Urinary bladder (tissue), 1 donor: ENCODE measurements at regions not wholly inside any gene's neighbourhood (a gene's known extent, or its start where the extent isn't known, plus 50 kb on each side); places are given as distances from the start of the nearest gene placed in this dataset. TPM values are rescaled to one million over a fixed set of nuclear protein-coding genes. Genes with fewer than 3 reads are reported as not detected.

ENCODE experiments used
- small RNA-seq: library from RNA; depleted of rRNA; stranded (forward); fragments of <200 nt; gene quantifications from one replicate; pipeline ENCODE3, GENCODE V24; 2014

Small RNA genes in the stretch of these regions (small RNA-seq; reads per million reads assigned to genes)
- not detected for gene AL445193.1
